Ovary (tissue), 7 donors: ENCODE measurements at regions not wholly inside any gene's neighbourhood (a gene's known extent, or its start where the extent isn't known, plus 50 kb on each side); places are given as distances from the start of the nearest gene placed in this dataset.

ENCODE experiments used
- DNase-seq, 5 donors: peaks; one replicate each; pipeline ENCODE4 v3.0.0-alpha.2; 2019 to 2020
- H3K27ac ChIP-seq, 2 donors: fragments of 200-600 bp; one replicate each; pipeline versions ENCODE4 v1.5.1 to v1.8.0; 2019 to 2022
- H3K27me3 ChIP-seq: fragments of 200-600 bp; one replicate; pipeline ENCODE4 v1.8.0; 2022
- H3K36me3 ChIP-seq: fragments of 200-600 bp; sonication (generic); one replicate; pipeline ENCODE4 v1.5.1; 2019
- H3K4me1 ChIP-seq: one replicate; pipeline ENCODE4 v1.8.1; 2013; ENCODE audit warnings: mild to moderate bottlenecking, moderate library complexity; ENCODE audit not compliant: insufficient read depth
- H3K4me3 ChIP-seq: fragments of 200-600 bp; sonication (generic); one replicate; pipeline ENCODE4 v1.5.1; 2017
- H3K9me3 ChIP-seq, 2 donors: fragments of 200-600 bp in 1 of 2; sonication (generic) in 1 of 2; one replicate each; pipeline versions ENCODE4 v1.5.1 to v1.8.1; 2013 to 2019; ENCODE audit warnings: mild to moderate bottlenecking in 1 of 2, moderate library complexity in 1 of 2
- CTCF ChIP-seq, 3 donors: fragments of 450-650 bp in 2 of 3; fragments of 200-600 bp in 1 of 3; IDR thresholded peaks; one replicate each; pipeline versions ENCODE4 v1.5.1 to v1.8.0; 2016 to 2022; ENCODE audit warnings: antibody characterized with exemption in 3 of 3, mild to moderate bottlenecking in 1 of 3
- EP300 ChIP-seq: sonication (generic); formaldehyde crosslinking; IDR thresholded peaks from one replicate; pipeline ENCODE4 v1.6.1; 2017; ENCODE audit warnings: antibody characterized with exemption
- POLR2A ChIP-seq: fragments of 450-650 bp; IDR thresholded peaks from one replicate; pipeline ENCODE4 v1.6.1; 2017; ENCODE audit warnings: antibody characterized with exemption, mild to moderate bottlenecking, moderate library complexity
- WGBS, 3 donors: extraction: QIAGEN DNeasy Blood & Tissue Kit in 1 of 3; methylation state at CpG; one replicate each; pipeline versions ENCODE4 v1.1.5 to v1.1.7; 2013 to 2017; 5-methylcytosine and 5-hydroxymethylcytosine counted together
- intact Hi-C, 4 donors: fragments of 100-400 bp; cut with DNase I; formaldehyde crosslinking; loops; one replicate each; pipeline versions ENCODE4 v1.11.0 to v1.15.1; 2022 to 2023
- donor health status: DM: no; HTN: no; CAD: no; lungs with moderate emphysema.
- donor health status: DM: no; HTN: no; CAD: no.
- donor health status: Bipolar disorder and iron deficiency.
- donor health status: DM: no; HTN: no; CAD: no.
- donor health status: DM: yes; HTN: yes; CAD: no.

GRCh38 chr6:27582928-27583725, 110.2 kb upstream of the ZNF184 start:
- Histone ChIP-seq H3K36me3 (no peaks in the 10 kb centered on the region), H3K27me3 (no peaks in the 10 kb centered on the region), H3K4me3 (no peak overlapping the region), H3K27ac (no peak overlapping the region), H3K9me3 (no peaks in the 10 kb centered on the region), H3K4me1 (no peaks in the 10 kb centered on the region)
- DNase-seq = no peak
- 7 to 13% (median 8%) methylated on average over 32 of the region's 32 CpGs for WGBS, 3 donors
- no peak for TF ChIP-seq CTCF (IDR thresholded peaks at IDR 0.05)
- no peak for TF ChIP-seq POLR2A
- TF ChIP-seq EP300 = no peak
- intact Hi-C loops = no loop called here

GRCh38 chr6:27579973-27580372, 107.1 kb upstream of the ZNF184 start:
- 88 to 93% (median 92%) methylated on average over 2 of the region's 2 CpGs for WGBS, 3 donors
- Histone ChIP-seq H3K9me3 (no peaks in the 10 kb centered on the region), H3K4me1 (no peaks in the 10 kb centered on the region), H3K36me3 (no peaks in the 10 kb centered on the region), H3K27me3 (no peaks in the 10 kb centered on the region), H3K27ac (no peak overlapping the region), H3K4me3 (no peak overlapping the region)
- no peak for DNase-seq
- TF ChIP-seq POLR2A (no peak), CTCF (IDR thresholded peaks at IDR 0.05) (no peak), EP300 (no peak)
- intact Hi-C loops = no loop called here

GRCh38 chr6:27577922-27578321, 105.0 kb upstream of the ZNF184 start:
- H3K36me3 ChIP-seq = no peaks in the 10 kb centered on the region
- WGBS, 3 donors = 36 to 61% (median 60%) methylated on average over 1 of the region's 1 CpG
- H3K4me1 ChIP-seq = no peaks in the 10 kb centered on the region
- no peak overlapping the region for H3K4me3 ChIP-seq
- intact Hi-C loops = no loop called here
- DNase-seq = no peak
- H3K27me3 ChIP-seq = no peaks in the 10 kb centered on the region
- no peaks in the 10 kb centered on the region for H3K9me3 ChIP-seq
- no peak overlapping the region for H3K27ac ChIP-seq
- TF ChIP-seq POLR2A (no peak), EP300 (no peak), CTCF (IDR thresholded peaks at IDR 0.05) (no peak)

- 72 to 74% (median 73%) methylated on average over 10 of the region's 10 CpGs for WGBS, 3 donors
- no peak overlapping the region for H3K4me3 ChIP-seq
- H3K27ac ChIP-seq = no peak overlapping the region
- DNase-seq = no peak
- TF ChIP-seq EP300 (no peak), POLR2A (no peak), CTCF (IDR thresholded peaks at IDR 0.05) (no peak)
- H3K4me1 ChIP-seq = no peaks in the 10 kb centered on the region
- no peaks in the 10 kb centered on the region for H3K36me3 ChIP-seq
- intact Hi-C loops = no loop called here
- no peaks in the 10 kb centered on the region for H3K9me3 ChIP-seq
- no peaks in the 10 kb centered on the region for H3K27me3 ChIP-seq
Observed at GRCh38 chr6:27575594-27576361, 102.9 kb upstream of the ZNF184 start.
